ENCODE measurements at regions not wholly inside any gene's neighbourhood (a gene's known extent, or its start where the extent isn't known, plus 50 kb on each side); places are given as distances from the start of the nearest gene placed in this dataset.

DNA sequence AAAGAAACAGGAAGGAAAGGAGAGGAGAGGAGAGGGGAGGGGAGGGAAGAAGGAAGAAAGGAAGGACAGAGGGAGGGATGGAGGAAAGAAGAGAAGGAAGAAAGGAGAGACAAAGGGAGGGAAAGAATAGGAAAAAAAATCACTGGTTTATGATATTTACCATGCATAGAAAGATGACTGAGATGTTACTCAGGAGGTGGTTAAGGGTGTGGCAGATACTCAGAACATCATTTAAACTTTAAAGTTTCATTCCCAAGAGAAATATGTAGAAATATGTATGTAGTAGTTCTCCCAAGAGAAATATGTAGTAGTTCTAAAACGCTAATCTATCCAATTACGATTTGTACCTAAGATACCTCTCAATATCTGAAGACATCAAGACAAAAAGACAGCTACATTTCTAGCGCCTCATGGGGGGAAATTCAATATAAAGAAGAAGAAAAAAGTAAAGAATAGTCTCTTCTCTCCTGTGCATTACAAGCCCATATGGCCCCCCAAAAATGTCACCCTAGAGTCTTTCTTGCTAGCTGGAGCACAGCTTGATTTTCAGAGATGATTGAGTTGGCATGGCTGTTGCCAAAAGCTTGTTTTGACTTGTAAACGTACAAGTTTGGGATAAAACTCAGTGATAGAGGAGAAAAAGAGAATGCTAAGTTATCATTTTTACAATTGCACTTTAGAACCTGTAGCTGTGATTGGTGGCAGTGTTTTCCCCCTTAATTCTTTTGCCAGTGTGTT, 539.2 kb downstream of the CDH26 start (continued):
- TF ChIP-seq TCF12 (IDR thresholded peaks at IDR 0.05; ENCODE audit: low read depth, low read length) (no peak), MAFK (IDR thresholded peaks at IDR 0.05; ENCODE audit: low read depth, low read length) (no peak)

Measured in H1 (cell line).